Endothelial cell of umbilical vein (primary cell): ENCODE measurements at regions not wholly inside any gene's neighbourhood (a gene's known extent, or its start where the extent isn't known, plus 50 kb on each side); places are given as distances from the start of the nearest gene placed in this dataset.

Experiments used
- EZH2 ChIP-seq: IDR thresholded peaks from 2 replicates; pipeline ENCODE4 v1.6.1; 2012; ENCODE audit warnings: borderline replicate concordance, low read depth, mild to moderate bottlenecking, moderate library complexity, low read length, inconsistent platforms; ENCODE audit not compliant: severe bottlenecking
- GATA2 ChIP-seq: IDR thresholded peaks from 2 replicates; pipeline ENCODE4 v1.7.0; 2011; ENCODE audit warnings: low read depth, mild to moderate bottlenecking, moderate library complexity, mixed read lengths, low read length; ENCODE audit not compliant: insufficient read length, insufficient read depth
- JUN ChIP-seq: IDR thresholded peaks from 2 replicates; pipeline ENCODE4 v1.6.1; 2011; ENCODE audit warnings: borderline replicate concordance, low read depth; ENCODE audit not compliant: insufficient read length, insufficient read depth
- MYC ChIP-seq: IDR thresholded peaks from one replicate; pipeline ENCODE4 v1.6.1; 2011; ENCODE audit warnings: mild to moderate bottlenecking, low read depth, low read length
- POLR2A ChIP-seq: IDR thresholded peaks from 2 replicates; pipeline ENCODE4 v1.6.1; 2012; ENCODE audit warnings: low read depth, mild to moderate bottlenecking, control low read depth, low read length
- POLR2AphosphoS5 ChIP-seq: IDR thresholded peaks from 2 replicates; pipeline ENCODE4 v1.6.1; 2012; ENCODE audit warnings: low read depth, mild to moderate bottlenecking, control low read depth, low read length, moderate library complexity; ENCODE audit not compliant: insufficient read depth
- TF ChIP-seq, protein P1 (sequence below), 2 donors: IDR thresholded peaks; 1 replicate in 1 of 2; 2 replicates in 1 of 2; pipeline ENCODE4 v1.5.1; 2011; ENCODE audit warnings: low read length in 2 of 2, mild to moderate bottlenecking in 2 of 2, moderate library complexity in 2 of 2, control low read depth in 1 of 2, inconsistent platforms in 1 of 2, low read depth in 1 of 2; ENCODE audit not compliant: insufficient read depth in 1 of 2; ENCODE audit errors: extremely low read depth in 1 of 2
- TF ChIP-seq, protein P2 (sequence below): IDR thresholded peaks from 2 replicates; pipeline ENCODE4 v1.6.1; 2011; ENCODE audit not compliant: insufficient read depth, insufficient read length

DNA sequence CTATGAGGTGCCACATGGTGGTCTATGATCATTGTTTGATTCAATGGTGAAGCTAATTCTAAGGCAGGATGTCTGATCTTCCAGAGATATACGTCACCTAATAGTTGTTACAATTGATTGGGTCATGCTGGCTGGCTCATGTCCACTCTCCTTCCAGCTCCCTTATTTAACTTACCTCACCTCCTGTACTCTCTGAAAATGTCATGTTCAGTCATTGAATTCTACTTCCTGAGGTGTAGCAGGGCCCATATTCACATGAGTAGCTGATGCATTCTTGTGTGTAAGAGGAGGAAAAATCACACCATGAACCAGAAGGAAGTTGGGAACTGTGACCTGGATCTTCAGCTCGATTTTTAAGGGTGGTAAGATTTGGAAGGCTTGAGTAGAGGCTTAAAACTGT is 795.8 kb downstream of the QKI start:
- TF ChIP-seq, protein P1, sequence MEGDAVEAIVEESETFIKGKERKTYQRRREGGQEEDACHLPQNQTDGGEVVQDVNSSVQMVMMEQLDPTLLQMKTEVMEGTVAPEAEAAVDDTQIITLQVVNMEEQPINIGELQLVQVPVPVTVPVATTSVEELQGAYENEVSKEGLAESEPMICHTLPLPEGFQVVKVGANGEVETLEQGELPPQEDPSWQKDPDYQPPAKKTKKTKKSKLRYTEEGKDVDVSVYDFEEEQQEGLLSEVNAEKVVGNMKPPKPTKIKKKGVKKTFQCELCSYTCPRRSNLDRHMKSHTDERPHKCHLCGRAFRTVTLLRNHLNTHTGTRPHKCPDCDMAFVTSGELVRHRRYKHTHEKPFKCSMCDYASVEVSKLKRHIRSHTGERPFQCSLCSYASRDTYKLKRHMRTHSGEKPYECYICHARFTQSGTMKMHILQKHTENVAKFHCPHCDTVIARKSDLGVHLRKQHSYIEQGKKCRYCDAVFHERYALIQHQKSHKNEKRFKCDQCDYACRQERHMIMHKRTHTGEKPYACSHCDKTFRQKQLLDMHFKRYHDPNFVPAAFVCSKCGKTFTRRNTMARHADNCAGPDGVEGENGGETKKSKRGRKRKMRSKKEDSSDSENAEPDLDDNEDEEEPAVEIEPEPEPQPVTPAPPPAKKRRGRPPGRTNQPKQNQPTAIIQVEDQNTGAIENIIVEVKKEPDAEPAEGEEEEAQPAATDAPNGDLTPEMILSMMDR (IDR thresholded peaks at IDR 0.05; ENCODE audit: extremely low read depth in 1 of 2, insufficient read depth in 1 of 2, low read depth in 1 of 2, low read length in 2 of 2), result no peak
- TF ChIP-seq POLR2AphosphoS5, result no peak
- TF ChIP-seq POLR2A, result no peak
- no peak for TF ChIP-seq JUN
- no peak for TF ChIP-seq EZH2
- TF ChIP-seq, protein P2, sequence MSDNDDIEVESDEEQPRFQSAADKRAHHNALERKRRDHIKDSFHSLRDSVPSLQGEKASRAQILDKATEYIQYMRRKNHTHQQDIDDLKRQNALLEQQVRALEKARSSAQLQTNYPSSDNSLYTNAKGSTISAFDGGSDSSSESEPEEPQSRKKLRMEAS, result no peak
- TF ChIP-seq GATA2, result no peak
- TF ChIP-seq MYC, result no peak
